Parathyroid adenoma (tissue), 2 donors: ENCODE measurements at regions not wholly inside any gene's neighbourhood (a gene's known extent, or its start where the extent isn't known, plus 50 kb on each side); places are given as distances from the start of the nearest gene placed in this dataset.

Source experiments
- H2AFZ ChIP-seq: fragments of 300-600 bp; sonication (generic); one replicate; pipeline ENCODE4 v1.7.0; 2017; ENCODE audit warnings: antibody characterized with exemption, mild to moderate bottlenecking
- H3K27ac ChIP-seq: fragments of 300-600 bp; sonication (generic); one replicate; pipeline ENCODE4 v1.7.0; 2017
- H3K27me3 ChIP-seq: fragments of 300-600 bp; sonication (generic); one replicate; pipeline ENCODE4 v1.7.0; 2017; ENCODE audit warnings: low read length; ENCODE audit not compliant: control insufficient read depth, insufficient read depth
- H3K36me3 ChIP-seq: fragments of 300-600 bp; sonication (generic); one replicate; pipeline ENCODE4 v1.7.0; 2017; ENCODE audit warnings: low read length; ENCODE audit not compliant: control insufficient read depth, insufficient read depth
- H3K4me1 ChIP-seq: fragments of 300-600 bp; sonication (generic); one replicate; pipeline ENCODE4 v1.7.0; 2017; ENCODE audit warnings: control low read depth
- H3K4me2 ChIP-seq: fragments of 300-600 bp; sonication (generic); one replicate; pipeline ENCODE4 v1.7.0; 2017; ENCODE audit warnings: low read length
- H3K4me3 ChIP-seq: fragments of 300-600 bp; sonication (generic); one replicate; pipeline ENCODE4 v1.7.0; 2017; ENCODE audit warnings: low read depth, low read length
- H3K79me2 ChIP-seq: fragments of 300-600 bp; sonication (generic); one replicate; pipeline ENCODE4 v1.7.0; 2017; ENCODE audit warnings: control low read depth
- H3K9ac ChIP-seq: fragments of 300-600 bp; sonication (generic); one replicate; pipeline ENCODE4 v1.7.0; 2017; ENCODE audit warnings: mild to moderate bottlenecking
- H3K9me3 ChIP-seq: fragments of 300-600 bp; sonication (generic); one replicate; pipeline ENCODE4 v1.7.0; 2017; ENCODE audit warnings: low read length; ENCODE audit not compliant: control insufficient read depth
- CTCF ChIP-seq: fragments of 300-600 bp; sonication (generic); IDR thresholded peaks from one replicate; pipeline ENCODE4 v1.7.0; 2017; ENCODE audit warnings: antibody characterized with exemption, mild to moderate bottlenecking
- donor health status: primary hyperparathyroidism.

DNA sequence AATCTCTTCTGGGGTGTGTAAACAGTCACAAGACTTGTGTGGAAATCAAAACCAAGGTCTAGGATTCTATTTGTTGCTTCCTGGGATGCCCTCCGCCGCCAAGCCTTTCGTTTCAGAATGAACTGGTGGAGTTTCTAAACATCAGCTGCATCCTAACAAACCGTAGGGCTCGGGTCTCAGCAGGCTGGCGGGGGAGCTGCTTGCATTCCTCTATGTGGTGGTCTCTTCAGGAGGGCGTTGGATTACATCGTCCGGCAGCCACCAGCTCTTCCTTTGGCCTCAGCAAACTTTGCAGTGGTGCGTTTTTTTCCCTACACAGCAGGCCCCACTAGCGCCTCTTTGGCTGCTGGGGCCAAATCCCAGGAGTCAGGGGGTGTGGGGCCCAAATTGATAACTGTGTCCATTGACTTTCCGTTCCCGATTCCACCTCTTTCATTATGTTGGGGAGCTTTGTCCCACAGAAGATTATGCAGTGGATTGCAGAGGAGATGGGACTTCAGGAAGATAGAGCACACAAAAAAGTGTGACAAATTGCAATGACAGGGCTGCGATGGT lies 390.0 kb upstream of the NR2F2 start:
- Histone ChIP-seq H2AFZ (no peak overlapping the region), H3K79me2 (no peaks in the 10 kb centered on the region), H3K27ac (no peak overlapping the region), H3K36me3 (no peaks in the 10 kb centered on the region), H3K9me3 (no peaks in the 10 kb centered on the region), H3K4me2 (no peak overlapping the region), H3K4me3 (no peak overlapping the region), H3K27me3 (no peaks in the 10 kb centered on the region), H3K4me1 (no peaks in the 10 kb centered on the region), H3K9ac (no peak overlapping the region)
- TF ChIP-seq CTCF, result no peak

DNA sequence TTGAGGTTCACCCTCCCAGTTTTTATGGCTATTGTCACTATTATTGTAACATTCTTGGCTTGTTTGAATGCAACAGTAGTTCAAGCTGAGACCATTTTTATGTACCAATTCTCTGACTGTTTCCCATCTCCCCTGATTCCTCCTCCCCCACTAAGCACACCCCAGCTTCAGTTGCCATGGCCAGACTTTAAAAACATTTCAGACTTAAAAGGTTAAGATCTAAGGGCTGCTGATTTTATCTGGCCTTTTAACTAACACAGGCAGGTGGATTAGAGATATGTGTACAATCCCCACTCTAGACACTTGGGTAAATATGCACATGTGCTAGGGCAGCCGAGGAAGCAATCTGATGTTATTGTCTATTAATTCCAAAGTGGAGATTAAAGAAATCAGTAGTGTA lies 386.3 kb upstream of the NR2F2 start:
- H3K4me2 ChIP-seq, result no peak overlapping the region
- no peak overlapping the region for H3K4me3 ChIP-seq
- no peaks in the 10 kb centered on the region for H3K36me3 ChIP-seq
- no peak overlapping the region for H2AFZ ChIP-seq
- H3K9ac ChIP-seq, result no peak overlapping the region
- H3K9me3 ChIP-seq, result no peaks in the 10 kb centered on the region
- H3K4me1 ChIP-seq, result no peaks in the 10 kb centered on the region
- no peak overlapping the region for H3K27ac ChIP-seq
- no peaks in the 10 kb centered on the region for H3K27me3 ChIP-seq
- H3K79me2 ChIP-seq, result no peaks in the 10 kb centered on the region
- TF ChIP-seq CTCF, result no peak

- Histone ChIP-seq H3K9me3 (no peaks in the 10 kb centered on the region), H2AFZ (no peak overlapping the region), H3K4me2 (no peak overlapping the region), H3K27me3 (no peaks in the 10 kb centered on the region), H3K9ac (no peak overlapping the region), H3K79me2 (no peaks in the 10 kb centered on the region), H3K4me3 (no peak overlapping the region), H3K27ac (no peak overlapping the region), H3K36me3 (no peaks in the 10 kb centered on the region), H3K4me1 (no peaks in the 10 kb centered on the region)
- TF ChIP-seq CTCF, result no peak
Measured at GRCh38 chr15:95944661-95945255, 385.7 kb upstream of the NR2F2 start.

DNA sequence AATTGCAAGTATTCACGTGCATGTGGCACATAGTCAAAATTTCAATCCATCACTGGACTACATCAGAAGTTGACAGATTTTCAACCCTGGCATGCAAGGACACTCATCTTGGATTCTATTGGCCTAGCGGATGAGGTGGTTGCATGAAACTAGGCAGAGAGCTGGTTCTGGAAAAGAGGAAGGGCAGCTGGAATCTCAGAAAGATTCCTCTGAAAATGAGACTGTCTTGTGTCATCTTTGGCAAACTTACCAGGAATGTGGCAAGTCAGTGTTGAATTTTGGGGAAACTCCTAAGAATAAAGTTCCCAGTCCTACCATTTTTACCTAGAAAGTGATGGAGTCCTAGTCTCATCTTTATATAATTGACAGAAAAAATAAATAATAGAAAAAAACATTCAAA lies 384.3 kb upstream of the NR2F2 start:
- Histone ChIP-seq H3K9ac (no peak overlapping the region), H3K27ac (no peak overlapping the region), H3K9me3 (no peaks in the 10 kb centered on the region), H3K4me3 (no peak overlapping the region), H3K79me2 (no peaks in the 10 kb centered on the region), H3K4me1 (no peaks in the 10 kb centered on the region), H3K36me3 (no peaks in the 10 kb centered on the region), H3K4me2 (no peak overlapping the region), H3K27me3 (no peaks in the 10 kb centered on the region), H2AFZ (no peak overlapping the region)
- TF ChIP-seq CTCF, result no peak

DNA sequence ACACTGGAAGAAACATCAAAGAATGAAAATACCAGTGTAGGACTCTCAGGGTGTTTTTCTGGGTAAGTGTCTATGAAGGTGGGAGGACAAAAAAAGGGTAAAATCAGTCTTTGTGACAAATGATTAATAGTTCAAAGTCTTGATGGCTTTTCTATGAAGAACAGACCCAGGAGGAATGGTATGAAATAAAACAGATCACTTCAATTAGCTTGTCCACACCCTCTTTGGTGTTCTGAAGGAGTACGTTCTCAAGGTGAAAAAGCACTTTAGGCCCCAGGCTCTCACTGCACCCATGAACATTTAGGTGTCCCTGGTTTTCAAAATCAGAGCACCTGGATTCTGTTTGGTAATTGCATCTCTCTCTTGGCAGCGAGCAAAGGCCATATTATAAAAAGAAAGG lies 383.6 kb upstream of the NR2F2 start:
- Histone ChIP-seq H3K79me2 (no peaks in the 10 kb centered on the region), H3K4me1 (no peaks in the 10 kb centered on the region), H3K36me3 (no peaks in the 10 kb centered on the region), H3K9ac (no peak overlapping the region), H3K4me2 (no peak overlapping the region), H3K4me3 (no peak overlapping the region), H3K9me3 (no peaks in the 10 kb centered on the region), H3K27me3 (no peaks in the 10 kb centered on the region), H3K27ac (no peak overlapping the region), H2AFZ (no peak overlapping the region)
- no peak for TF ChIP-seq CTCF
